ENCODE measurements at regions not wholly inside any gene's neighbourhood (a gene's known extent, or its start where the extent isn't known, plus 50 kb on each side); places are given as distances from the start of the nearest gene placed in this dataset.

- Histone ChIP-seq H3K27me3 (no peaks in the 10 kb centered on the region), H3K9me3 (no peaks in the 10 kb centered on the region), H3K36me3 (no peaks in the 10 kb centered on the region), H3K4me3 (no peak overlapping the region), H3K27ac (no peak overlapping the region), H3K4me1 (peaks cover 0 to 5% (median 0%) of the 10 kb centered on the region in 4 donors)
- 77 to 87% methylated on average over 3 of the region's 3 CpGs for whole genome bisulfite sequencing, 2 donors (ENCODE audit: low coverage in 1 of 2)
- in situ Hi-C loops (cut with MboI; ENCODE audit: low pct_ligation_motif_present in 1 of 4, low pct_unique_long_range_greater_than_20kb in 1 of 4, low sequenced_read_pairs in 3 of 4) (no loop called here), intact Hi-C loops (cut with DNase I; ENCODE audit: low total_unique reads) (no loop called here)
- DNase-seq, result no peak
- no peak for TF ChIP-seq POLR2A (IDR thresholded peaks at IDR 0.05)
- no peak for TF ChIP-seq CTCF (IDR thresholded peaks at IDR 0.05)
- TF ChIP-seq POLR2AphosphoS5 (IDR thresholded peaks at IDR 0.05), result no peak
- no peak for TF ChIP-seq EP300 (IDR thresholded peaks at IDR 0.05; ENCODE audit: low read depth)
Observed at GRCh38 chr18:26741758-26742157, 123.7 kb downstream of the AQP4 start.

GRCh38 chr18:26741048-26741447 is 124.5 kb downstream of the AQP4 start:
- no peaks in the 10 kb centered on the region for H3K36me3 ChIP-seq
- TF ChIP-seq POLR2AphosphoS5 (IDR thresholded peaks at IDR 0.05) (no peak), CTCF (IDR thresholded peaks at IDR 0.05) (no peak), POLR2A (IDR thresholded peaks at IDR 0.05) (no peak), EP300 (IDR thresholded peaks at IDR 0.05; ENCODE audit: low read depth) (no peak)
- WGBS, 2 donors (ENCODE audit: low coverage in 1 of 2), result 79 to 80% methylated on average over 1 of the region's 1 CpG
- H3K27ac ChIP-seq, result no peak overlapping the region
- intact Hi-C loops (cut with DNase I; ENCODE audit: low total_unique reads) (no loop called here), in situ Hi-C loops (cut with MboI; ENCODE audit: low pct_ligation_motif_present in 1 of 4, low pct_unique_long_range_greater_than_20kb in 1 of 4, low sequenced_read_pairs in 3 of 4) (no loop called here)
- H3K4me3 ChIP-seq, result no peak overlapping the region
- no peaks in the 10 kb centered on the region for H3K4me1 ChIP-seq
- DNase-seq, result no peak
- H3K9me3 ChIP-seq, result no peaks in the 10 kb centered on the region
- H3K27me3 ChIP-seq, result no peaks in the 10 kb centered on the region

- no peaks in the 10 kb centered on the region for H3K9me3 ChIP-seq
- in situ Hi-C loops (cut with MboI; ENCODE audit: low pct_ligation_motif_present in 1 of 4, low pct_unique_long_range_greater_than_20kb in 1 of 4, low sequenced_read_pairs in 3 of 4) (no loop called here), intact Hi-C loops (cut with DNase I; ENCODE audit: low total_unique reads) (no loop called here)
- DNase-seq, result no peak
- H3K27me3 ChIP-seq, result no peaks in the 10 kb centered on the region
- TF ChIP-seq POLR2AphosphoS5 (IDR thresholded peaks at IDR 0.05) (no peak), EP300 (IDR thresholded peaks at IDR 0.05; ENCODE audit: low read depth) (no peak), POLR2A (IDR thresholded peaks at IDR 0.05) (no peak), CTCF (IDR thresholded peaks at IDR 0.05) (no peak)
- H3K27ac ChIP-seq, result no peak overlapping the region
- WGBS, 2 donors (ENCODE audit: low coverage in 1 of 2), result 91% methylated on average over 2 of the region's 2 CpGs; no CpG with 5 or more reads in 1 of the 2 donors
- H3K36me3 ChIP-seq, result no peaks in the 10 kb centered on the region
- H3K4me3 ChIP-seq, result no peak overlapping the region
- H3K4me1 ChIP-seq, result no peaks in the 10 kb centered on the region
Observed at GRCh38 chr18:26740396-26740795, 125.1 kb downstream of the AQP4 start.

- Histone ChIP-seq H3K36me3 (no peaks in the 10 kb centered on the region), H3K4me1 (no peaks in the 10 kb centered on the region), H3K9me3 (no peaks in the 10 kb centered on the region), H3K27me3 (no peaks in the 10 kb centered on the region), H3K27ac (no peak overlapping the region), H3K4me3 (no peak overlapping the region)
- no peak for DNase-seq
- TF ChIP-seq EP300 (IDR thresholded peaks at IDR 0.05; ENCODE audit: low read depth) (no peak), POLR2A (IDR thresholded peaks at IDR 0.05) (no peak), CTCF (IDR thresholded peaks at IDR 0.05) (no peak), POLR2AphosphoS5 (IDR thresholded peaks at IDR 0.05) (no peak)
- in situ Hi-C loops (cut with MboI; ENCODE audit: low pct_ligation_motif_present in 1 of 4, low pct_unique_long_range_greater_than_20kb in 1 of 4, low sequenced_read_pairs in 3 of 4) (no loop called here), intact Hi-C loops (cut with DNase I; ENCODE audit: low total_unique reads) (no loop called here)
- WGBS, 2 donors (ENCODE audit: low coverage in 1 of 2), result 90 to 100% methylated on average over 3 of the region's 3 CpGs
Observed at GRCh38 chr18:26738706-26739105, 126.8 kb downstream of the AQP4 start.
